NCI-H2081 (cell line): ENCODE measurements at regions not wholly inside any gene's neighbourhood (a gene's known extent, or its start where the extent isn't known, plus 50 kb on each side); places are given as distances from the start of the nearest gene placed in this dataset.

Experiments
- DNase-seq, 2 experiments: peaks; one replicate each; lab custom pipeline; 2025; lab: John Stamatoyannopoulos, UW

GRCh38 chr10:10460451-10460850, 557.2 kb upstream of the CELF2 start:
- DNase-seq, result no peak

- DNase-seq, result peak; percentile 21 to 62
Observed at GRCh38 chr10:10462151-10462941, 555.3 kb upstream of the CELF2 start.

DNA sequence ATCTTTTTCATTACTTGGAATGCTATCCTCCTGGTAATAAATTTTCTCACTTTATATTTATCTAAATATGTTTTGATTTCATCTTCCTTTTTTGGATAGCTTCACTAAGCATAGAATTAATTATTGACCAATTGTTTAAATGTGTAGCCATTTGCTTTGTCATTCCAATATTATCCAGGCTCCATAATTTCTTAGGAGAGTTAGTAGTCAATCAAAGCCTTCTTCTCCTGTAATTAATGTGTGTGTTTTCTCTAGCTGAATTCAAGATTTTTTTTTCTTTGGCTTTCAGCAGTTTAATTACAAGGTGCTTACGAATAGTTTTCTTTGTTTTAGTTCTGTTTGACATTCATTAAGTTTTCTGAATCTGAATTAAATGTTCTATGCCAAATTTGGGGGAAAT, 545.9 kb upstream of the CELF2 start:
- no peak for DNase-seq

DNA sequence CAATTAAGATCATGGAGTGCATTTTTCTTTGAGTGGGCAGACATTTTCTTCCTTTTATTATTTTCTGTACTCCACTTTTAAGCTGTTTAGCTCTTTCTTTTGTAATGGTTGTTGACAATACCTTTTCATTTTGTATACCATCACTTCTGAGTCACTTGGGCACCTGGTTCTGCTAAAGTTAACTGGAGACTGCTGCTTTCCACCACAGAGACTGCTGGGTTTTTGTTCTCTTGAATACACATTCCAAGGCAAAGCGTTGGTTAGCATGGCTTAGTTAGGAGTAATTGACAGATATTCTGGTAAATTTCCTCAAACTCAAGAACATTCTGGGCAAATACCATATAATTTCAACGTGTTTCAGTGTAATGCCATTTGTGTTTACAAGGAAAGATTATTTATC, 541.9 kb upstream of the CELF2 start:
- DNase-seq, result no peak

DNA sequence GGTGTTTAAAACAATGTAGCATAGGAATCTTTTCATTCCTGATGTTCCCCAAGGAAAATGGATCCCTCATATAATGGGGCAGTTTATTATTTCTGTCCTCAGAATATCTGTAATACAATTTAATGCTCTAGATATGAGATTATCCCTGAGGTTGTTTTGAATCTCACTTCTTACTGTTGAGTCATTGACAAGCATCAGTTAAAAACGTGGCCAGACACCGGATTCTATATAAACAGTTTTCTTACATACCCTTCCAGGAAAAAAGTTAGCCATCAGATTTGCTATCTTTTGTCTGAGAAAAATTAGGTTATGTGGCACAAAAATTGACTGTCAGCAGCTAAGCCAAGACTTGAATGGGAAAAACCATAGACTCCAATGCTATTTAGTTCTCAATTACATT, 539.8 kb upstream of the CELF2 start:
- DNase-seq, result no peak

- no peak for DNase-seq
Observed at GRCh38 chr10:10479465-10479864, 538.2 kb upstream of the CELF2 start.

- DNase-seq, result peak; percentile 4 to 50
Observed at GRCh38 chr10:10482613-10483012, 535.1 kb upstream of the CELF2 start.

DNA sequence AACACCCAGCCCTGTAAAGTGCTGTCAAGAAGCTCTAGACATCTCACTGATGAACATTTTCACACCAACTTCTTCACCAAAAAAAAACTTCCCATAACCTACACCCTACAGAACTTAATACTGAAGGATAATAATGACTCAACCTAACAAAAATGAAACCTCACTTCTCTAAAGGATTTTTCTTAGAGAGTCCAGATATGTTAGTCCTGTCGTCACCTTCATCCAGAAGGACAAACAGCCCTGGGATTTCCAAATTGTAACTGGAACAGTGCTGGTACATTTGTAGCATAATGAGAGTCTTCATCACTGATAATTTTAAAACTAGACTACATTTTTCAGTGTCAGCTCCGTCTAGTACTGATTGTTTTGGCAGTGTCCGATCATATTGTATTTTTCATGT, 528.6 kb upstream of the CELF2 start:
- DNase-seq, result no peak

- no peak for DNase-seq
Observed at GRCh38 chr10:10489805-10490571, 527.7 kb upstream of the CELF2 start.

- DNase-seq, result no peak
Observed at GRCh38 chr10:10490581-10490980, 527.1 kb upstream of the CELF2 start.

GRCh38 chr10:10492420-10492819, 525.3 kb upstream of the CELF2 start:
- no peak for DNase-seq

GRCh38 chr10:10493833-10494232, 523.8 kb upstream of the CELF2 start:
- DNase-seq, result no peak

DNA sequence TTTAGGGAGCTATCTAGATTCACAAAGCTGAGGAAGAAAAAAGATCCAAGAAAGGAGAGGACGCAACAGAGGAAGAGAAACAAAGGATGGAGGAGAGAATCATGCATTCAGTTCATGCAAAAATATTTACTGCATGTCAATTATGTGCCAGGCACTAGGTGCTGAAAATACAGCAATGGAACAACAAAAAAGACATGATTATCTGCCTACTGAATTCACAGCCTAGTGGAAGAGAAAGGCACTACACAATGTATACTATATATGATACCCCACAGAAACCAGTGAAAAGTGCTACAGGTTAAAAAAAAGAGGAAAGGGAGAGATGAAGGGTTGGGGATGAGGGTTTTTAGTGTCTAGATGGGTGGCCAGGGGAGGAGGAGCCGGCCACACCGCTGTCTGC, 520.4 kb upstream of the CELF2 start:
- DNase-seq, result no peak

DNA sequence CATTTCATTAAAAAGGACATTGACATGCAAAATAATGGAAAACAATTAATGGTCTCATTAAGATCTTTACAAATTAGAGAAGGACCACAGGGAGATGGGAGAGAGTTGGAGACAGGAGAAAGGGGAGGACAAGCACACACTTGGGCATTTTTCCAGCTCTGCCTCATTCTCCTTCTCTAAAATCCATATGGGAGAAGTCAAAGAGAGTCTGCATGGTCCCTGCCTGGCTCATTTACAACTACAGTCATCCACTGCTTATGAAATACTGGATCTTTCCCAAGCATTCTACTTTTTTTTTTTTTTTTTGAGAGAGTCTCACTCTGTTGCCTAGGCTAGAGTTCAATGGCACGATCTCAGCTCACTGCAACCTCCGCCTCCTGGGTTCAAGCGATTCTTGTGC, 518.9 kb upstream of the CELF2 start:
- no peak for DNase-seq

DNA sequence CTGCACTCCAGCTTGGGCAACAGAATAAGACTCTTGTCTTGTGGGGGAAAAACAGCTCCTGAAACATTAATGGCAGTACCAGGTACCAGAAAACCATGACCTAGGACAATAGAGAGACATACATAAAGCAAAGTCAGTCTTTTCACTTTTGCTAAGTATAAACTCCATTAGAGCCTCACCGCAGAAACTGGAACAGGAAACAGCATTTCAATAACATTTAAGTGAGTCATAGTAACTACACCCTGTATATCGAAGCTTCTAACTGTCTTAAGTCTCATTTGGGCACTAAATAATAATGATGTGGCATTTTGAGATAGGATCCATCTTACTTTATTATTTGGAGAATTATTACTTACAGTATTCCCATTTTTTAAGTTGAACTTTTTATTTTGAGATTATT, 517.8 kb upstream of the CELF2 start:
- no peak for DNase-seq

GRCh38 chr10:10500937-10501336, 516.7 kb upstream of the CELF2 start:
- no peak for DNase-seq

GRCh38 chr10:10503772-10504171, 513.9 kb upstream of the CELF2 start:
- no peak for DNase-seq

- DNase-seq, result no peak
Observed at GRCh38 chr10:10508211-10508610, 509.5 kb upstream of the CELF2 start.

GRCh38 chr10:10510179-10510578, 507.5 kb upstream of the CELF2 start:
- no peak for DNase-seq

DNA sequence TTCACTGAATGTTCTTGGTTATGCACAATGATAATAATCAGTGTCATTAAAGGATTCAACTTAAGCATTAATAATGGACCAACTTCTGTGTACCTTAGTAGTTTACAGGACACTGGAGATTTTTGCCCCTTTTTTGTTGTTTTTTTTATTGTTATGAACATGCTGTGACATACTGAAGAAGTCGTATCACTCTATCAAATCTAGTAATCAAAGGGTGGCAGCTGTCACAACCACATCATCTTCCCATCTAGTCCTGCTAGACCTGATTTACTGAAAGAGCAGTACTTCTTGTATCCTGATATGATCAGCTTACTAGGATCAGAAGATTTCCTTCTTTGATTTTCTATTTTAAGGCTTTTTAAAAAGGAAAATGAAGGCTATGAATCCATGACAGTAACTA, 504.6 kb upstream of the CELF2 start:
- no peak for DNase-seq

DNA sequence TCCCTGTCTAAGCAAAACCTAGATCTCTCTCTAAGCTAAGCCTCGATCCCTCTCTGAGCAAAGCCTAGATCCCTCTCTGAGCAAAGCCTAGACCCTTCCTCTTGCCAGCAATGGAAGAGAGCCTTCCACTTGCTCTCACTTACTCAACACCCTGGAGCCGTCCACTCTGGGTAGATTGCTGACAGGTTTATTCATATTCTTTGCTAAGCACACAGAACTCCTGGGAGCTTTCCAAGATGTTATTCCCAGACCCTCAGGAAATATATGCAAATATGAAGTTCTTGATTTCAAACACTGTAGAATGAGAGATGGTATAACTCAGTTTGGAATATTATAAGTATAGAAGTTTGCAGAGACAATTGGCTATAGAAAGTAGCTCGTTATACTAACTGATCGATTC, 503.8 kb upstream of the CELF2 start:
- no peak for DNase-seq

- DNase-seq, result no peak
Observed at GRCh38 chr10:10514797-10515196, 502.9 kb upstream of the CELF2 start.

- DNase-seq, result no peak
Observed at GRCh38 chr10:10515479-10516204, 502.0 kb upstream of the CELF2 start.
